K562 (cell line): ENCODE measurements at regions not wholly inside any gene's neighbourhood (a gene's known extent, or its start where the extent isn't known, plus 50 kb on each side); places are given as distances from the start of the nearest gene placed in this dataset.

Source experiments
- ATAC-seq: fragments of 200-7000 bp; cut with Tn5 transposase; 3 replicates; pipeline ENCODE4 v1.9.1; 2020; ENCODE audit warnings: moderate library complexity
- BruUV-seq: library from RNA; stranded (reverse); fragments of 400-500 nt; replicated peaks from 2 replicates; lab custom pipeline; 2021; lab: Mats Ljungman, UMichigan
- CTCF ChIA-PET: fragments of 300-600 bp; formaldehyde crosslinking; extraction: SDS; loops from one replicate; lab custom pipeline; 2021; ENCODE audit warnings: low intra/inter-chr PET ratio; lab: Yijun Ruan, JAX
- POLR2A ChIA-PET: fragments of 300-600, 350-650 bp; sonication (Branson Sonifier 250); formaldehyde crosslinking; extraction: SDS; loops from one replicate; lab custom pipeline; 2021; ENCODE audit warnings: antibody characterized with exemption, inconsistent platforms; lab: Yijun Ruan, JAX
- DNase-seq, 4 experiments: peaks; one replicate each; pipeline versions ENCODE4 v3.0.0 to v3.0.0-alpha.2; 2011 to 2018; ENCODE audit warnings: low spot score in 3 of 4, mixed read lengths in 3 of 4; ENCODE audit errors: extremely low read depth in 1 of 4
- FAIRE-seq: peaks from 2 replicates; lab custom pipeline; 2011; peaks lifted over from hg19 to GRCh38; lab: Jason Lieb, UNC
- H2AFZ ChIP-seq: 2 replicates; pipeline ENCODE4 v1.6.0; 2011; ENCODE audit warnings: low read depth, low read length, control low read depth, inconsistent platforms
- H3K27ac ChIP-seq: fragments of 200-600 bp; 3 replicates; pipeline ENCODE4 v1.8.0; 2011; ENCODE audit warnings: low read depth, mild to moderate bottlenecking, control low read depth, inconsistent platforms, low read length, moderate library complexity, mixed read lengths; ENCODE audit errors: extremely low read depth
- H3K27me3 ChIP-seq, 2 experiments: fragments of 300-600 bp in 1 of 2; 2 replicates in 1 of 2; 3 replicates in 1 of 2; pipeline versions ENCODE4 v1.6.0 to v1.8.0; 2011; ENCODE audit warnings: inconsistent platforms in 2 of 2, low read length in 2 of 2, mild to moderate bottlenecking in 1 of 2, mixed read lengths in 1 of 2, moderate library complexity in 1 of 2; ENCODE audit not compliant: control insufficient read depth in 2 of 2, insufficient read depth in 2 of 2
- H3K36me3 ChIP-seq: fragments of 300-600 bp; 3 replicates; pipeline ENCODE4 v1.8.0; 2011; ENCODE audit warnings: mild to moderate bottlenecking, low read length, inconsistent platforms; ENCODE audit not compliant: control insufficient read depth, insufficient read depth
- H3K4me1 ChIP-seq, 2 experiments: fragments of 200-600 bp in 1 of 2; replicated peaks in 1 of 2; 2 replicates in 1 of 2; 3 replicates in 1 of 2; pipeline versions ENCODE4 v1.5.1 to v1.8.0; 2011; ENCODE audit warnings: inconsistent platforms in 2 of 2, low read length in 2 of 2, mild to moderate bottlenecking in 1 of 2, mixed read lengths in 1 of 2, moderate library complexity in 1 of 2; ENCODE audit not compliant: control insufficient read depth in 2 of 2, insufficient read depth in 2 of 2
- H3K4me2 ChIP-seq: 2 replicates; pipeline ENCODE4 v1.6.1; 2011; ENCODE audit warnings: low read length, control low read depth, inconsistent platforms, mixed read lengths; ENCODE audit not compliant: insufficient read depth
- H3K4me3 ChIP-seq: fragments of 200-600 bp; sonication (generic), shearing (Covaris generic); 2 replicates; pipeline ENCODE4 v1.5.1; 2016; ENCODE audit warnings: control low read depth, inconsistent platforms
- H3K79me2 ChIP-seq: fragments of 200-600 bp; 3 replicates; pipeline ENCODE4 v1.8.0; 2011; ENCODE audit warnings: low read length, inconsistent platforms; ENCODE audit not compliant: control insufficient read depth, insufficient read depth
- H3K9ac ChIP-seq, 2 experiments: 2 replicates each; pipeline versions ENCODE4 v1.6.0 to v1.6.1; 2011; ENCODE audit warnings: low read depth in 2 of 2, low read length in 2 of 2, control low read depth in 1 of 2, inconsistent platforms in 1 of 2, mild to moderate bottlenecking in 1 of 2, mixed read lengths in 1 of 2; ENCODE audit not compliant: insufficient read depth in 1 of 2
- H3K9me1 ChIP-seq: one replicate; pipeline ENCODE4 v1.6.0; 2011; ENCODE audit warnings: inconsistent platforms, mild to moderate bottlenecking, low read length, moderate library complexity; ENCODE audit not compliant: control insufficient read depth, insufficient read depth
- H3K9me3 ChIP-seq: replicated peaks from 2 replicates; pipeline ENCODE4 v1.5.1; 2011; ENCODE audit warnings: low read depth, low read length, inconsistent platforms; ENCODE audit not compliant: control insufficient read depth, insufficient read depth
- H4K20me1 ChIP-seq: replicated peaks from 2 replicates; pipeline ENCODE4 v1.6.1; 2011; ENCODE audit warnings: low read length, inconsistent platforms, mixed read lengths; ENCODE audit not compliant: control insufficient read depth, insufficient read depth
- BRCA1 ChIP-seq, 2 experiments: fragments of 450-650 bp in 1 of 2; sonication (generic) in 1 of 2; formaldehyde crosslinking in 1 of 2; IDR thresholded peaks; 2 replicates each; pipeline versions ENCODE4 v1.5.0 to v1.6.1; 2017 to 2020; ENCODE audit warnings: mild to moderate bottlenecking in 1 of 2, missing genetic modification reagents in 1 of 2
- CHCHD3 ChIP-seq: fragments of 250-450 bp; sonication (Bioruptor Pico); IDR thresholded peaks from 2 replicates; pipeline ENCODE4 v2.1.2; 2022; ENCODE audit warnings: mild to moderate bottlenecking
- E2F3 ChIP-seq: fragments of 250-450 bp; sonication (Bioruptor Pico); IDR thresholded peaks from 2 replicates; pipeline ENCODE4 v1.4.0; 2020; ENCODE audit warnings: mild to moderate bottlenecking
- EWSR1 ChIP-seq: fragments of 450-650 bp; IDR thresholded peaks from 2 replicates; pipeline ENCODE4 v1.6.1; 2018; ENCODE audit warnings: borderline replicate concordance, mild to moderate bottlenecking, low read depth, moderate library complexity; ENCODE audit not compliant: partially characterized antibody
- EZH2 ChIP-seq: IDR thresholded peaks from 2 replicates; pipeline ENCODE4 v1.6.1; 2012; ENCODE audit warnings: low read depth, mild to moderate bottlenecking, inconsistent platforms, low read length, borderline replicate concordance
- HDGF ChIP-seq: fragments of 450-650 bp; IDR thresholded peaks from 2 replicates; pipeline ENCODE4 v1.6.1; 2016
- HNRNPH1 ChIP-seq: fragments of 200-400 bp; formaldehyde crosslinking; optimal IDR thresholded peaks from 2 replicates; pipeline ENCODE3; 2017; ENCODE audit warnings: low read depth, mild to moderate bottlenecking, low read length, moderate library complexity
- HNRNPUL1 ChIP-seq: fragments of 200-400 bp; formaldehyde crosslinking; IDR thresholded peaks from 2 replicates; pipeline ENCODE4 v1.6.1; 2017; ENCODE audit warnings: low read length
- JUN ChIP-seq, 2 experiments: sonication (generic) in 1 of 2; formaldehyde crosslinking in 1 of 2; IDR thresholded peaks; 2 replicates each; pipeline versions ENCODE4 v1.6.1 to v1.8.0; 2012 to 2022; ENCODE audit warnings: borderline replicate concordance in 2 of 2, mild to moderate bottlenecking in 2 of 2, improper control_type of control experiment in 1 of 2, low read depth in 1 of 2, low read length in 1 of 2, missing genetic modification reagents in 1 of 2
- MTA3 ChIP-seq: fragments of 450-650 bp; formaldehyde crosslinking; IDR thresholded peaks from 2 replicates; pipeline ENCODE4 v1.6.1; 2017; ENCODE audit warnings: mild to moderate bottlenecking, borderline replicate concordance
- NCOA1 ChIP-seq: fragments of 450-650 bp; IDR thresholded peaks from 2 replicates; pipeline ENCODE4 v1.6.1; 2016; ENCODE audit warnings: low read depth
- OTX1 ChIP-seq: fragments of 450-650 bp; formaldehyde crosslinking; IDR thresholded peaks from 2 replicates; pipeline ENCODE4 v1.4.0; 2022; ENCODE audit warnings: mild to moderate bottlenecking
- RBM14 ChIP-seq: fragments of 200-400 bp; formaldehyde crosslinking; IDR thresholded peaks from 2 replicates; pipeline ENCODE4 v1.6.1; 2018; ENCODE audit warnings: low read depth, mild to moderate bottlenecking, low read length, moderate library complexity, borderline replicate concordance; ENCODE audit not compliant: insufficient read depth
- TAF1 ChIP-seq: IDR thresholded peaks from 2 replicates; pipeline ENCODE4 v1.6.1; 2011; ENCODE audit warnings: mild to moderate bottlenecking, low read length, moderate library complexity; ENCODE audit not compliant: insufficient read depth, control insufficient read depth, severe bottlenecking; ENCODE audit errors: extremely low read depth
- TCF3 ChIP-seq: sonication (generic); formaldehyde crosslinking; IDR thresholded peaks from 2 replicates; pipeline ENCODE4 v1.4.0; 2020; ENCODE audit warnings: mild to moderate bottlenecking, missing genetic modification reagents
- in situ Hi-C: fragments of 300-500 bp; cut with MboI; formaldehyde crosslinking; loops from 4 replicates; pipeline ENCODE4 v1.15.0; 2018; ENCODE audit warnings: inconsistent platforms, mixed read lengths
- intact Hi-C: fragments of 100-400 bp; cut with micrococcal nuclease; formaldehyde crosslinking; loops from 2 replicates; pipeline ENCODE4 v1.14.2; 2022
- TF ChIP-seq, protein P1 (sequence below): fragments of 250-450 bp; sonication (Bioruptor Pico); IDR thresholded peaks from 2 replicates; pipeline ENCODE4 v1.8.0; 2021; ENCODE audit warnings: moderate library complexity, mild to moderate bottlenecking, inconsistent platforms
- TF ChIP-seq, protein P2 (sequence below): sonication (generic); formaldehyde crosslinking; IDR thresholded peaks from 2 replicates; pipeline ENCODE4 v1.8.1; 2023; ENCODE audit warnings: mild to moderate bottlenecking, missing genetic modification reagents

DNA sequence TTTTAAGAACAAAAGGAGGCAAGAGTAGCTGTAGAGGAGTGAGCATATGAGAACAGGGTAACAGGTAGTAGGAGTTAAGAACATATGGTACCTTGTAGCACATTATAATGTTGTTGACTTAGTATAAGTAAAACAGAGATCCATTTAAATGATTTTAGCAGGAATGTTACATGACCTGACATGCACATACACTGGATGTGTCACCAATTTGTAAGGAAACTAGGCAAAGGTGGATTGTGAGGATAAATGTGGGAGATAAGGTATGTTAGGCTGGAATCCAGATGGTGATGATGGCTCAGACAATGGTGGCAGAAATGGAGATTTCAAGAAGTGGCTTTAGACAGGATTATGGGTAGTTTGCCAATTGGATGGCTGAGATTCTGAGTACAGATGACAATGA, 443.1 kb upstream of the DAB2 start:
- intact Hi-C loops, result no loop called here
- in situ Hi-C loops, result no loop called here
- Histone ChIP-seq H3K9ac (no peak overlapping the region), H3K27me3 (no peaks in the 10 kb centered on the region), H3K27ac (no peak overlapping the region), H2AFZ (no peak overlapping the region), H3K9me1 (no peaks in the 10 kb centered on the region), H3K9me3 (no peaks in the 10 kb centered on the region), H3K4me3 (no peak overlapping the region), H3K36me3 (no peaks in the 10 kb centered on the region), H3K4me1 (no peaks in the 10 kb centered on the region), H3K4me2 (no peak overlapping the region)
- no peak for DNase-seq
- no peak for FAIRE-seq
- ChIA-PET POLR2A (no interaction called here), CTCF (no interaction called here)
- BruUV-seq, result no TSS peak
- TF ChIP-seq EZH2, result no peak
- no peak for TF ChIP-seq HNRNPH1
- TF ChIP-seq, protein P1, sequence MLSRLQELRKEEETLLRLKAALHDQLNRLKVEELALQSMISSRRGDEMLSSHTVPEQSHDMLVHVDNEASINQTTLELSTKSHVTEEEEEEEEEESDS, result no peak
- TF ChIP-seq CHCHD3 (CRISPR knock-in tag), result no peak
- TF ChIP-seq, protein P2, sequence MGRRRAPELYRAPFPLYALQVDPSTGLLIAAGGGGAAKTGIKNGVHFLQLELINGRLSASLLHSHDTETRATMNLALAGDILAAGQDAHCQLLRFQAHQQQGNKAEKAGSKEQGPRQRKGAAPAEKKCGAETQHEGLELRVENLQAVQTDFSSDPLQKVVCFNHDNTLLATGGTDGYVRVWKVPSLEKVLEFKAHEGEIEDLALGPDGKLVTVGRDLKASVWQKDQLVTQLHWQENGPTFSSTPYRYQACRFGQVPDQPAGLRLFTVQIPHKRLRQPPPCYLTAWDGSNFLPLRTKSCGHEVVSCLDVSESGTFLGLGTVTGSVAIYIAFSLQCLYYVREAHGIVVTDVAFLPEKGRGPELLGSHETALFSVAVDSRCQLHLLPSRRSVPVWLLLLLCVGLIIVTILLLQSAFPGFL (CRISPR knock-in tag), result no peak
- no peak for TF ChIP-seq BRCA1 (IDR thresholded peaks at IDR 0.05)
- no peak for TF ChIP-seq BRCA1 (CRISPR knock-in tag; IDR thresholded peaks at IDR 0.05)
- TF ChIP-seq TAF1, result no peak
- no peak for TF ChIP-seq RBM14
- no peak for TF ChIP-seq HDGF
- TF ChIP-seq JUN (IDR thresholded peaks at IDR 0.05; ENCODE audit: borderline replicate concordance, low read depth, low read length), result no peak
- TF ChIP-seq JUN (CRISPR knock-in tag; IDR thresholded peaks at IDR 0.05; ENCODE audit: borderline replicate concordance), result no peak
- no peak for TF ChIP-seq OTX1 (CRISPR knock-in tag)
- no peak for TF ChIP-seq EWSR1
- TF ChIP-seq HNRNPUL1, result no peak
- no peak for TF ChIP-seq NCOA1
- TF ChIP-seq E2F3, result no peak
- TF ChIP-seq MTA3, result no peak
- TF ChIP-seq TCF3 (CRISPR knock-in tag), result no peak
- TF ChIP-seq, all 486 proteins: peak for 0
- Histone ChIP-seq H3K79me2 (no peaks in the 10 kb centered on the region), H4K20me1 (no peaks in the 10 kb centered on the region)
- no peak for ATAC-seq
